HepG2 (cell line): ENCODE measurements at regions not wholly inside any gene's neighbourhood (a gene's known extent, or its start where the extent isn't known, plus 50 kb on each side); places are given as distances from the start of the nearest gene placed in this dataset.

ENCODE experiments used
- FOXP1 ChIP-seq, 2 experiments: fragments of 450-650 bp in 1 of 2; IDR thresholded peaks; 2 replicates each; pipeline ENCODE4 v1.6.1; 2017 to 2018; ENCODE audit warnings: antibody characterized with exemption in 1 of 2
- ZBTB40 ChIP-seq, 2 experiments: fragments of 450-650 bp in 1 of 2; sonication (generic) in 1 of 2; formaldehyde crosslinking in 1 of 2; IDR thresholded peaks; 2 replicates each; pipeline versions ENCODE4 v1.6.1 to v1.8.0; 2016 to 2022; ENCODE audit warnings: antibody characterized with exemption in 1 of 2, mild to moderate bottlenecking in 1 of 2, missing genetic modification reagents in 1 of 2
- ZNF263 ChIP-seq: sonication (generic); formaldehyde crosslinking; IDR thresholded peaks from 2 replicates; pipeline ENCODE4 v1.4.0; 2020; ENCODE audit warnings: missing genetic modification reagents

GRCh38 chr9:25876248-25876647 lies 198.0 kb upstream of the TUSC1 start:
- no peak for TF ChIP-seq FOXP1 (IDR thresholded peaks at IDR 0.05)
- no peak for TF ChIP-seq FOXP1 (CRISPR knock-in tag; IDR thresholded peaks at IDR 0.05)
- no peak for TF ChIP-seq ZBTB40 (IDR thresholded peaks at IDR 0.05)
- no peak for TF ChIP-seq ZBTB40 (CRISPR knock-in tag; IDR thresholded peaks at IDR 0.05)
- no peak for TF ChIP-seq ZNF263 (CRISPR knock-in tag)
